Keratinocyte (primary cell): ENCODE measurements at regions not wholly inside any gene's neighbourhood (a gene's known extent, or its start where the extent isn't known, plus 50 kb on each side); places are given as distances from the start of the nearest gene placed in this dataset.

ENCODE experiments used
- CTCF ChIP-seq, 3 experiments: IDR thresholded peaks in 1 of 3; conservative IDR thresholded peaks in 1 of 3; optimal IDR thresholded peaks in 1 of 3; 2 replicates in 2 of 3; 3 replicates in 1 of 3; pipeline versions ENCODE3 to v1.5.1; 2011; ENCODE audit warnings: low read length in 3 of 3, mild to moderate bottlenecking in 3 of 3, moderate library complexity in 2 of 3, control low read depth in 1 of 3, inconsistent platforms in 1 of 3; ENCODE audit not compliant: insufficient read depth in 2 of 3; ENCODE audit errors: extremely low read depth in 1 of 3
- EZH2 ChIP-seq: IDR thresholded peaks from one replicate; pipeline ENCODE4 v1.6.1; 2012; ENCODE audit warnings: inconsistent platforms, mild to moderate bottlenecking, low read length, moderate library complexity

- TF ChIP-seq CTCF (optimal IDR thresholded peaks at IDR 0.05 in 1 of 3, IDR thresholded peaks at IDR 0.05 in 1 of 3, conservative IDR thresholded peaks at IDR 0.05 in 1 of 3; ENCODE audit: extremely low read depth in 1 of 3, insufficient read depth in 2 of 3, low read length in 3 of 3) (no peak), EZH2 (no peak)
Measured at GRCh38 chr17:63292421-63292820, 153.7 kb downstream of the CYB561 start.
